ENCODE measurements at regions not wholly inside any gene's neighbourhood (a gene's known extent, or its start where the extent isn't known, plus 50 kb on each side); places are given as distances from the start of the nearest gene placed in this dataset.

GRCh38 chr2:18465979-18466378, 94.5 kb downstream of the RDH14 start:
- DNase-seq (ENCODE audit: low read depth in 2 of 2): no peak

- no peak for DNase-seq (ENCODE audit: low read depth in 2 of 2)
Observed at GRCh38 chr2:18464913-18465312, 95.5 kb downstream of the RDH14 start.

- DNase-seq (ENCODE audit: low read depth in 2 of 2): no peak
Observed at GRCh38 chr2:18456026-18456425, 104.4 kb downstream of the RDH14 start.

- no peak for DNase-seq (ENCODE audit: low read depth in 2 of 2)
Observed at GRCh38 chr2:18455236-18455862, 105.1 kb downstream of the RDH14 start.

- no peak for DNase-seq (ENCODE audit: low read depth in 2 of 2)
Observed at GRCh38 chr2:18454692-18455235, 105.7 kb downstream of the RDH14 start.

GRCh38 chr2:18446715-18447114, 113.7 kb downstream of the RDH14 start:
- DNase-seq (ENCODE audit: low read depth in 2 of 2): no peak

GRCh38 chr2:18445433-18446320, 114.8 kb downstream of the RDH14 start:
- DNase-seq (ENCODE audit: low read depth in 2 of 2): no peak

- DNase-seq (ENCODE audit: low read depth in 2 of 2): no peak
Observed at GRCh38 chr2:18444806-18445205, 115.6 kb downstream of the RDH14 start.

- no peak for DNase-seq (ENCODE audit: low read depth in 2 of 2)
Observed at GRCh38 chr2:18441583-18441982, 118.9 kb downstream of the RDH14 start.

GRCh38 chr2:18440777-18441176, 119.7 kb downstream of the RDH14 start:
- no peak for DNase-seq (ENCODE audit: low read depth in 2 of 2)

- DNase-seq (ENCODE audit: low read depth in 2 of 2): no peak
Observed at GRCh38 chr2:18440141-18440661, 120.3 kb downstream of the RDH14 start.

- DNase-seq (ENCODE audit: low read depth in 2 of 2): no peak
Observed at GRCh38 chr2:18439716-18440115, 120.7 kb downstream of the RDH14 start.

- no peak for DNase-seq (ENCODE audit: low read depth in 2 of 2)
Observed at GRCh38 chr2:18437909-18438308, 122.5 kb downstream of the RDH14 start.

GRCh38 chr2:18436503-18437005, 123.9 kb downstream of the RDH14 start:
- DNase-seq (ENCODE audit: low read depth in 2 of 2): no peak

- no peak for DNase-seq (ENCODE audit: low read depth in 2 of 2)
Observed at GRCh38 chr2:18435426-18436037, 124.9 kb downstream of the RDH14 start.

GRCh38 chr2:18433872-18434271, 126.6 kb downstream of the RDH14 start:
- no peak for DNase-seq (ENCODE audit: low read depth in 2 of 2)

- no peak for DNase-seq (ENCODE audit: low read depth in 2 of 2)
Observed at GRCh38 chr2:18432999-18433398, 127.5 kb downstream of the RDH14 start.

- no peak for DNase-seq (ENCODE audit: low read depth in 2 of 2)
Observed at GRCh38 chr2:18430996-18431748, 129.3 kb downstream of the RDH14 start.

GRCh38 chr2:18428516-18428915, 131.9 kb downstream of the RDH14 start:
- DNase-seq (ENCODE audit: low read depth in 2 of 2): no peak

- DNase-seq (ENCODE audit: low read depth in 2 of 2): no peak
Observed at GRCh38 chr2:18427762-18428161, 132.7 kb downstream of the RDH14 start.

- no peak for DNase-seq (ENCODE audit: low read depth in 2 of 2)
Observed at GRCh38 chr2:18426174-18426573, 134.3 kb downstream of the RDH14 start.
